GM12878 (cell line): ENCODE measurements at regions not wholly inside any gene's neighbourhood (a gene's known extent, or its start where the extent isn't known, plus 50 kb on each side); places are given as distances from the start of the nearest gene placed in this dataset.

Experiments
- ATAC-seq: fragments of 200-7000 bp; cut with Tn5 transposase; 3 replicates; pipeline ENCODE4 v1.9.1; 2020; ENCODE audit warnings: mild to moderate bottlenecking, moderate library complexity
- BruUV-seq: library from RNA; stranded (reverse); fragments of 400-500 nt; replicated peaks from 2 replicates; lab custom pipeline; 2021; lab: Mats Ljungman, UMichigan
- CTCF ChIA-PET: fragments of 300-600 bp; sonication (Branson Sonifier 250); formaldehyde crosslinking; extraction: SDS; loops from one replicate; lab custom pipeline; 2021; ENCODE audit warnings: inconsistent platforms; lab: Yijun Ruan, JAX
- POLR2A ChIA-PET: fragments of 350-600 bp; formaldehyde crosslinking; extraction: SDS; loops from one replicate; lab custom pipeline; 2021; ENCODE audit warnings: inconsistent platforms; lab: Charles Lee
- RAD21 ChIA-PET: fragments of 300-600 bp; sonication (Branson Sonifier 250); formaldehyde crosslinking; loops from one replicate; lab custom pipeline; 2023; ENCODE audit warnings: antibody characterized with exemption; ENCODE audit not compliant: unreplicated experiment; lab: Charles Lee
- SMC1A ChIA-PET: fragments of 300-600 bp; sonication (Branson Sonifier 250); formaldehyde crosslinking; loops from one replicate; lab custom pipeline; 2023; ENCODE audit not compliant: unreplicated experiment, uncharacterized antibody; lab: Charles Lee
- DNase-seq: peaks from one replicate; pipeline ENCODE4 v3.0.0-alpha.2; 2011; ENCODE audit warnings: low read depth, low spot score
- FAIRE-seq: peaks from 3 replicates; lab custom pipeline; 2011; peaks lifted over from hg19 to GRCh38; lab: Jason Lieb, UNC
- H2AFZ ChIP-seq: 2 replicates; pipeline ENCODE4 v1.6.0; 2011; ENCODE audit warnings: low read depth, low read length, control low read depth; ENCODE audit not compliant: control insufficient read depth
- H3K27ac ChIP-seq: 2 replicates; pipeline ENCODE4 v1.5.1; 2011; ENCODE audit warnings: control low read depth; ENCODE audit not compliant: control insufficient read depth, insufficient read depth
- H3K27me3 ChIP-seq, 2 experiments: replicated peaks in 1 of 2; 2 replicates each; pipeline versions ENCODE4 v1.6.0 to v1.6.1; 2011; ENCODE audit warnings: low read length in 1 of 2; ENCODE audit not compliant: control insufficient read depth in 2 of 2, insufficient read depth in 2 of 2
- H3K36me3 ChIP-seq, 2 experiments: 2 replicates each; pipeline ENCODE4 v1.5.1; 2011; ENCODE audit warnings: low read length in 1 of 2; ENCODE audit not compliant: control insufficient read depth in 2 of 2, insufficient read depth in 2 of 2
- H3K4me1 ChIP-seq: 2 replicates; pipeline ENCODE4 v1.6.1; 2011; ENCODE audit warnings: mild to moderate bottlenecking, low read length, moderate library complexity, mixed read lengths; ENCODE audit not compliant: control insufficient read depth, insufficient read depth
- H3K4me2 ChIP-seq: 2 replicates; pipeline ENCODE4 v1.6.0; 2011; ENCODE audit warnings: control low read depth; ENCODE audit not compliant: control insufficient read depth, insufficient read depth
- H3K4me3 ChIP-seq: fragments of 200-600 bp; sonication (generic); 2 replicates; pipeline ENCODE4 v1.5.1; 2016
- H3K79me2 ChIP-seq: 2 replicates; pipeline ENCODE4 v1.6.0; 2011; ENCODE audit warnings: low read length; ENCODE audit not compliant: control insufficient read depth, insufficient read depth
- H3K9ac ChIP-seq: 2 replicates; pipeline ENCODE4 v1.8.0; 2011; ENCODE audit warnings: low read length, control low read depth, mixed read lengths; ENCODE audit not compliant: control insufficient read depth, insufficient read depth
- H3K9me3 ChIP-seq: replicated peaks from 3 replicates; pipeline ENCODE4 v1.5.1; 2011; ENCODE audit warnings: mild to moderate bottlenecking, low read length; ENCODE audit not compliant: control insufficient read depth, insufficient read depth
- H4K20me1 ChIP-seq: 2 replicates; pipeline ENCODE4 v1.6.0; 2011; ENCODE audit not compliant: control insufficient read depth, insufficient read depth
- EP300 ChIP-seq, 2 experiments: fragments of 150-350 bp in 1 of 2; IDR thresholded peaks; 2 replicates each; pipeline ENCODE4 v1.6.1; 2011 to 2012; ENCODE audit warnings: low read depth in 2 of 2, low read length in 2 of 2, borderline replicate concordance in 1 of 2, improper control_type of control experiment in 1 of 2, inconsistent platforms in 1 of 2; ENCODE audit not compliant: control insufficient read depth in 1 of 2
- FOXM1 ChIP-seq: IDR thresholded peaks from 2 replicates; pipeline ENCODE4 v1.6.1; 2012; ENCODE audit warnings: low read depth, mild to moderate bottlenecking, inconsistent platforms, low read length, moderate library complexity
- IKZF2 ChIP-seq, 2 experiments: fragments of 450-650 bp; IDR thresholded peaks; 2 replicates each; pipeline ENCODE4 v1.6.1; 2017; ENCODE audit warnings: mild to moderate bottlenecking in 2 of 2, moderate library complexity in 2 of 2
- NR2C2 ChIP-seq: IDR thresholded peaks from 2 replicates; pipeline ENCODE4 v1.6.1; 2011; ENCODE audit warnings: borderline replicate concordance, low read depth; ENCODE audit not compliant: control insufficient read depth, insufficient read length
- PAX8 ChIP-seq: fragments of 450-650 bp; IDR thresholded peaks from 2 replicates; pipeline ENCODE4 v1.6.1; 2017; ENCODE audit warnings: mild to moderate bottlenecking, moderate library complexity
- POLR2A ChIP-seq: IDR thresholded peaks from 2 replicates; pipeline ENCODE4 v1.6.1; 2011; ENCODE audit warnings: low read depth, mild to moderate bottlenecking, low read length
- RAD51 ChIP-seq: fragments of 450-650 bp; IDR thresholded peaks from 2 replicates; pipeline ENCODE4 v1.6.1; 2016; ENCODE audit warnings: moderate library complexity, mild to moderate bottlenecking, inconsistent platforms
- SUPT20H ChIP-seq: IDR thresholded peaks from 2 replicates; pipeline ENCODE4 v1.6.1; 2011; ENCODE audit warnings: low read depth, mild to moderate bottlenecking, low read length, moderate library complexity, borderline replicate concordance; ENCODE audit not compliant: control insufficient read depth
- TCF7 ChIP-seq: IDR thresholded peaks from 2 replicates; pipeline ENCODE4 v1.6.1; 2014; ENCODE audit warnings: antibody characterized with exemption, borderline replicate concordance
- YBX1 ChIP-seq: fragments of 450-650 bp; IDR thresholded peaks from 2 replicates; pipeline ENCODE4 v1.6.1; 2016; ENCODE audit warnings: antibody characterized with exemption
- YY1 ChIP-seq: IDR thresholded peaks from 2 replicates; pipeline ENCODE4 v1.6.1; 2011; ENCODE audit warnings: low read depth, mild to moderate bottlenecking, low read length
- ZNF207 ChIP-seq: fragments of 450-650 bp; IDR thresholded peaks from 2 replicates; pipeline ENCODE4 v1.6.1; 2014; ENCODE audit warnings: antibody characterized with exemption, mild to moderate bottlenecking, borderline replicate concordance
- ZNF217 ChIP-seq: fragments of 450-650 bp; IDR thresholded peaks from 2 replicates; pipeline ENCODE4 v1.6.1; 2017; ENCODE audit warnings: antibody characterized with exemption, mild to moderate bottlenecking
- ZZZ3 ChIP-seq: IDR thresholded peaks from 2 replicates; pipeline ENCODE4 v1.6.1; 2011; ENCODE audit warnings: low read depth; ENCODE audit not compliant: control insufficient read depth, insufficient read length
- WGBS: methylation state at CpG from one replicate; pipeline ENCODE4 v1.1.6; 2016; ENCODE audit warnings: low lambda C conversion rate; ENCODE audit not compliant: insufficient replicate concordance, insufficient coverage; ENCODE audit errors: missing lambda C conversion rate; 5-methylcytosine and 5-hydroxymethylcytosine counted together
- in situ Hi-C: fragments of 300-500 bp; cut with MboI; formaldehyde crosslinking; loops from 9 replicates; pipeline ENCODE4 v1.14.3; 2018; ENCODE audit warnings: mixed read lengths
- intact Hi-C: fragments of 100-400 bp; cut with micrococcal nuclease; formaldehyde crosslinking; loops from one replicate; pipeline ENCODE4 v1.14.2; 2022; ENCODE audit not compliant: unreplicated experiment
- TF ChIP-seq, protein P1 (sequence below): fragments of 450-650 bp; IDR thresholded peaks from 2 replicates; pipeline ENCODE4 v1.6.1; 2017; ENCODE audit warnings: mild to moderate bottlenecking
- TF ChIP-seq, protein P2 (sequence below): IDR thresholded peaks from 2 replicates; pipeline ENCODE4 v1.6.1; 2012; ENCODE audit warnings: low read depth, low read length, improper control_type of control experiment

DNA sequence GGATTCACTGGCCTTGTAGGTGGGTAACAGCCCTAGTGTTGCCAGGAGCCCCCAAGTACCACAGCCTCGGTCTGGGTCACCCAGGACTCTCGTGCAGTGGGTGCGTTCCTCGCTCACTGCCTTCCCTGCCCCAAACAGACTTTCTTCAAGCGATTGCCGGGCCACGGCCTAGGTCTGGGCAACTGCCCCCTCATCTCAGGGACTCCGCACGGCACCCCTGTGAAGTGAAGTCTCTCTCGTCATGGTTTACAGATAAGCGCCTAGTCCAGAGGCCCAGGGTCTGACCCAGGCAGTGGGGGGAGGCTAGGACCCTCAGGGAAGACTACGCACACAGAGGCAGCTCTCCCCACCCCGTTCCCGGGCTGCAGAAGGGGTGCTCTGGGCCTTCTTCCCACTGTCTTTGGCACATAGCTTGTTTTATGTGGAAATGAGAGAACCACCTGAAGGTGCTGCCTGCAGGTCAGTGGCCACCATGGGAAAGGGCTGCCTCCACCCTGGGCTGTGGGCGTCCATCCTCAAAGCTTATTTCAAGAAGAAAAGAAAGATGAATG lies 220.8 kb downstream of the ERMARD start:
- in situ Hi-C loops (no loop called here), intact Hi-C loops (no loop called here)
- no peak for TF ChIP-seq ZNF207
- TF ChIP-seq SUPT20H, result no peak
- TF ChIP-seq PAX8, result no peak
- no peak for TF ChIP-seq FOXM1
- TF ChIP-seq ZNF217, result no peak
- no peak for TF ChIP-seq YY1
- no peak for TF ChIP-seq IKZF2 (IDR thresholded peaks at IDR 0.05)
- TF ChIP-seq, protein P1, sequence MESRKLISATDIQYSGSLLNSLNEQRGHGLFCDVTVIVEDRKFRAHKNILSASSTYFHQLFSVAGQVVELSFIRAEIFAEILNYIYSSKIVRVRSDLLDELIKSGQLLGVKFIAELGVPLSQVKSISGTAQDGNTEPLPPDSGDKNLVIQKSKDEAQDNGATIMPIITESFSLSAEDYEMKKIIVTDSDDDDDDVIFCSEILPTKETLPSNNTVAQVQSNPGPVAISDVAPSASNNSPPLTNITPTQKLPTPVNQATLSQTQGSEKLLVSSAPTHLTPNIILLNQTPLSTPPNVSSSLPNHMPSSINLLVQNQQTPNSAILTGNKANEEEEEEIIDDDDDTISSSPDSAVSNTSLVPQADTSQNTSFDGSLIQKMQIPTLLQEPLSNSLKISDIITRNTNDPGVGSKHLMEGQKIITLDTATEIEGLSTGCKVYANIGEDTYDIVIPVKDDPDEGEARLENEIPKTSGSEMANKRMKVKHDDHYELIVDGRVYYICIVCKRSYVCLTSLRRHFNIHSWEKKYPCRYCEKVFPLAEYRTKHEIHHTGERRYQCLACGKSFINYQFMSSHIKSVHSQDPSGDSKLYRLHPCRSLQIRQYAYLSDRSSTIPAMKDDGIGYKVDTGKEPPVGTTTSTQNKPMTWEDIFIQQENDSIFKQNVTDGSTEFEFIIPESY, result no peak
- no peak for TF ChIP-seq NR2C2
- no peak for TF ChIP-seq ZZZ3
- no peak for TF ChIP-seq TCF7
- TF ChIP-seq, protein P2, sequence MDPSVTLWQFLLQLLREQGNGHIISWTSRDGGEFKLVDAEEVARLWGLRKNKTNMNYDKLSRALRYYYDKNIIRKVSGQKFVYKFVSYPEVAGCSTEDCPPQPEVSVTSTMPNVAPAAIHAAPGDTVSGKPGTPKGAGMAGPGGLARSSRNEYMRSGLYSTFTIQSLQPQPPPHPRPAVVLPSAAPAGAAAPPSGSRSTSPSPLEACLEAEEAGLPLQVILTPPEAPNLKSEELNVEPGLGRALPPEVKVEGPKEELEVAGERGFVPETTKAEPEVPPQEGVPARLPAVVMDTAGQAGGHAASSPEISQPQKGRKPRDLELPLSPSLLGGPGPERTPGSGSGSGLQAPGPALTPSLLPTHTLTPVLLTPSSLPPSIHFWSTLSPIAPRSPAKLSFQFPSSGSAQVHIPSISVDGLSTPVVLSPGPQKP, result no peak
- no peak for TF ChIP-seq POLR2A
- no peak for TF ChIP-seq RAD51
- no peak for TF ChIP-seq YBX1
- TF ChIP-seq EP300 (IDR thresholded peaks at IDR 0.05; ENCODE audit: borderline replicate concordance in 1 of 2, control insufficient read depth in 1 of 2, low read depth in 2 of 2, low read length in 2 of 2), result no peak
- H3K4me3 ChIP-seq, result no peak overlapping the region
- POLR2A ChIA-PET, result no interaction called here
- DNase-seq (no peak), FAIRE-seq (no peak), ATAC-seq (no peak)
- SMC1A ChIA-PET, result no interaction called here
- no peaks in the 10 kb centered on the region for H4K20me1 ChIP-seq
- BruUV-seq, result no TSS peak
- H3K9ac ChIP-seq, result no peak overlapping the region
- WGBS, result 55% methylated on average over 15 of the region's 15 CpGs
- H3K4me2 ChIP-seq, result no peak overlapping the region
- no peak overlapping the region for H3K27ac ChIP-seq
- H2AFZ ChIP-seq, result no peak overlapping the region
- H3K9me3 ChIP-seq, result no peaks in the 10 kb centered on the region
- no peaks in the 10 kb centered on the region for H3K36me3 ChIP-seq
- RAD21 ChIA-PET, result no interaction called here
- H3K27me3 ChIP-seq, result no peaks in the 10 kb centered on the region
- H3K4me1 ChIP-seq, result no peaks in the 10 kb centered on the region
- no peaks in the 10 kb centered on the region for H3K79me2 ChIP-seq
- CTCF ChIA-PET, result no interaction called here
